Neural crest cell (in vitro differentiated cells): ENCODE measurements at regions not wholly inside any gene's neighbourhood (a gene's known extent, or its start where the extent isn't known, plus 50 kb on each side); places are given as distances from the start of the nearest gene placed in this dataset.

Experiments
- DNase-seq: peaks from one replicate; pipeline ENCODE4 v3.0.0; 2021; ENCODE audit warnings: low read depth, mixed read lengths, low spot score
- H3K27ac Mint-ChIP-seq: one replicate; pipeline ENCODE4 v1.8.0; 2021; ENCODE audit warnings: mild to moderate bottlenecking, mixed read lengths; ENCODE audit not compliant: unreplicated experiment
- H3K27me3 Mint-ChIP-seq: 2 replicates; pipeline ENCODE4 v1.8.0; 2021; ENCODE audit warnings: low read depth, mild to moderate bottlenecking, mixed read lengths
- H3K36me3 Mint-ChIP-seq: 2 replicates; pipeline ENCODE4 v1.8.0; 2021; ENCODE audit warnings: low read depth, mild to moderate bottlenecking, mixed read lengths
- H3K4me1 Mint-ChIP-seq: 2 replicates; pipeline ENCODE4 v1.8.0; 2021; ENCODE audit warnings: mixed read lengths
- H3K4me3 Mint-ChIP-seq: one replicate; pipeline ENCODE4 v1.8.0; 2021; ENCODE audit warnings: mild to moderate bottlenecking, mixed read lengths
- H3K9me3 Mint-ChIP-seq: 2 replicates; pipeline ENCODE4 v1.8.0; 2021; ENCODE audit warnings: mixed read lengths
- CTCF ChIP-seq: fragments of 200-600 bp; sonication (generic); conservative IDR thresholded peaks from 2 replicates; pipeline ENCODE4 v1.5.0; 2021; ENCODE audit warnings: antibody characterized with exemption, mild to moderate bottlenecking

- H3K4me1 Mint-ChIP-seq = peaks cover 17% of the 10 kb centered on the region
- H3K36me3 Mint-ChIP-seq = no peaks in the 10 kb centered on the region
- no peaks in the 10 kb centered on the region for H3K27me3 Mint-ChIP-seq
- no peak for DNase-seq
- H3K4me3 Mint-ChIP-seq = no peak overlapping the region
- TF ChIP-seq CTCF = no peak
- peaks cover 3% of the 10 kb centered on the region for H3K9me3 Mint-ChIP-seq
- H3K27ac Mint-ChIP-seq = peak overlapping the region; percentile 40
These were observed 196.7 kb upstream of the TBX20 start for GRCh38 chr7:35450456-35451214.

GRCh38 chr7:35448486-35448885 lies 194.6 kb upstream of the TBX20 start:
- Mint-ChIP-seq H3K27ac (no peak overlapping the region), H3K9me3 (no peaks in the 10 kb centered on the region), H3K36me3 (no peaks in the 10 kb centered on the region), H3K4me3 (no peak overlapping the region), H3K4me1 (peaks cover 17% of the 10 kb centered on the region), H3K27me3 (no peaks in the 10 kb centered on the region)
- no peak for TF ChIP-seq CTCF
- no peak for DNase-seq

- Mint-ChIP-seq H3K9me3 (no peaks in the 10 kb centered on the region), H3K4me1 (peaks cover 17% of the 10 kb centered on the region), H3K4me3 (no peak overlapping the region), H3K27ac (no peak overlapping the region), H3K36me3 (no peaks in the 10 kb centered on the region), H3K27me3 (no peaks in the 10 kb centered on the region)
- no peak for TF ChIP-seq CTCF
- DNase-seq = no peak
These were observed 192.2 kb upstream of the TBX20 start for GRCh38 chr7:35446091-35446490.

- TF ChIP-seq CTCF = no peak
- H3K9me3 Mint-ChIP-seq = peaks cover under 1% of the 10 kb centered on the region
- DNase-seq = no peak
- no peak overlapping the region for H3K4me3 Mint-ChIP-seq
- no peaks in the 10 kb centered on the region for H3K4me1 Mint-ChIP-seq
- H3K27ac Mint-ChIP-seq = no peak overlapping the region
- no peaks in the 10 kb centered on the region for H3K27me3 Mint-ChIP-seq
- no peaks in the 10 kb centered on the region for H3K36me3 Mint-ChIP-seq
These were observed 183.8 kb upstream of the TBX20 start for GRCh38 chr7:35437619-35438275.

GRCh38 chr7:35436452-35436851 lies 182.6 kb upstream of the TBX20 start:
- no peaks in the 10 kb centered on the region for H3K27me3 Mint-ChIP-seq
- H3K4me3 Mint-ChIP-seq = no peak overlapping the region
- TF ChIP-seq CTCF = no peak
- H3K27ac Mint-ChIP-seq = no peak overlapping the region
- H3K4me1 Mint-ChIP-seq = no peaks in the 10 kb centered on the region
- H3K9me3 Mint-ChIP-seq = peaks cover 7% of the 10 kb centered on the region
- no peaks in the 10 kb centered on the region for H3K36me3 Mint-ChIP-seq
- DNase-seq = no peak
